ENCODE measurements at regions not wholly inside any gene's neighbourhood (a gene's known extent, or its start where the extent isn't known, plus 50 kb on each side); places are given as distances from the start of the nearest gene placed in this dataset.
"Not testable (repeated sequence)": the region's sequence is repeated elsewhere in the genome, so short reads cannot be mapped to it uniquely, and the experiment has no call there.

DNA sequence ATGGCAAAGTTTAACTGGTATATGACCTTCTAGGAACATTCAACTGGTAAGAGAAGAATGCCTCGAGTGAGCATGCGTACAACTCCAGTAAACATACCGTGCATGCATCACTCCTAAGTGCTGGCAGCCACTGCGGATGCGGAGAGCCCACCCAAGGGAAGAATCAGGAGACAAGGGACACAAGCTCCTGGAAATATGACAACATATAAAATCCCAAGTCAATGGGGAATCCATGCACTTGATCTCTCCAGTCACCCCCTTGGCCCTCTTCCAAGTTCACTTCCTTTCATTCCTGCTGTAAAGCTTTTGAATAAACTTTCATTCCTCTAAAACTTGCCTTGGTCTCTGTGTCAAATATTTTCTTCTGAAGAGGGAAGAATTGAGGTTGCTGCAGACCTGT lies 168.7 kb upstream of the TMCC3 start:
- Histone ChIP-seq H3K4me1 (peaks cover 29% of the 10 kb centered on the region), H3K9me3 (ENCODE audit: control insufficient read depth, low read length) (peaks cover 1% of the 10 kb centered on the region), H3K9ac (no peak overlapping the region), H2AFZ (no peak overlapping the region), H3K79me2 (peaks cover 18% of the 10 kb centered on the region), H3K36me3 (ENCODE audit: control insufficient read depth, insufficient read depth, low read length) (no peaks in the 10 kb centered on the region), H3K27me3 (ENCODE audit: control insufficient read depth, insufficient read depth, low read length) (no peaks in the 10 kb centered on the region), H3K4me3 (ENCODE audit: low read depth, low read length) (no peak overlapping the region), H3K4me2 (ENCODE audit: low read length) (no peak overlapping the region), H3K27ac (no peak overlapping the region)
- TF ChIP-seq, protein P1, sequence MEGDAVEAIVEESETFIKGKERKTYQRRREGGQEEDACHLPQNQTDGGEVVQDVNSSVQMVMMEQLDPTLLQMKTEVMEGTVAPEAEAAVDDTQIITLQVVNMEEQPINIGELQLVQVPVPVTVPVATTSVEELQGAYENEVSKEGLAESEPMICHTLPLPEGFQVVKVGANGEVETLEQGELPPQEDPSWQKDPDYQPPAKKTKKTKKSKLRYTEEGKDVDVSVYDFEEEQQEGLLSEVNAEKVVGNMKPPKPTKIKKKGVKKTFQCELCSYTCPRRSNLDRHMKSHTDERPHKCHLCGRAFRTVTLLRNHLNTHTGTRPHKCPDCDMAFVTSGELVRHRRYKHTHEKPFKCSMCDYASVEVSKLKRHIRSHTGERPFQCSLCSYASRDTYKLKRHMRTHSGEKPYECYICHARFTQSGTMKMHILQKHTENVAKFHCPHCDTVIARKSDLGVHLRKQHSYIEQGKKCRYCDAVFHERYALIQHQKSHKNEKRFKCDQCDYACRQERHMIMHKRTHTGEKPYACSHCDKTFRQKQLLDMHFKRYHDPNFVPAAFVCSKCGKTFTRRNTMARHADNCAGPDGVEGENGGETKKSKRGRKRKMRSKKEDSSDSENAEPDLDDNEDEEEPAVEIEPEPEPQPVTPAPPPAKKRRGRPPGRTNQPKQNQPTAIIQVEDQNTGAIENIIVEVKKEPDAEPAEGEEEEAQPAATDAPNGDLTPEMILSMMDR (IDR thresholded peaks at IDR 0.05) = no peak

DNA sequence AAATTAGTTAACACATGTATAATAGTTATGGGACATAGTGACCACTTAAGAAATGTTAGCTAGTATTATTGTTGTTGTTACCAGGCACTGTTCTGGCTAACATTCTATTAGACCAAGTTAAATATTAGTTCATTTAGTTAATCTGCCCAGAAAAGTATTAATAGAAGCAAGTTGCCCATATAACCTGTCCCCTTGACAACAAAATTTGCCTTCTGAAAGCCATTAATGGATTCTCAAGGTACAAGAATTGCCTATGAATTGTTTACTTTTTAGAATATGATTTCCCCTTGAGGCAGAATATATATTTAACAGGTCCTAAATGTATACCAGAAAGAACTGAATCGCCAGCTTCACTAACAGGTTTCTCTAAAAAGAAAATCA lies 167.3 kb upstream of the TMCC3 start:
- peak overlapping the region; percentile 69 for H3K27ac ChIP-seq
- no peak overlapping the region for H3K9ac ChIP-seq
- no peak overlapping the region for H3K4me2 ChIP-seq (ENCODE audit: low read length)
- H3K79me2 ChIP-seq = peaks cover 4% of the 10 kb centered on the region
- TF ChIP-seq, protein P1 (IDR thresholded peaks at IDR 0.05) = no peak
- H3K9me3 ChIP-seq (ENCODE audit: control insufficient read depth, low read length) = peaks cover 7% of the 10 kb centered on the region
- H3K4me1 ChIP-seq = peaks cover 29% of the 10 kb centered on the region
- H3K36me3 ChIP-seq (ENCODE audit: control insufficient read depth, insufficient read depth, low read length) = no peaks in the 10 kb centered on the region
- H3K27me3 ChIP-seq (ENCODE audit: control insufficient read depth, insufficient read depth, low read length) = no peaks in the 10 kb centered on the region
- peak overlapping the region; percentile 48 for H2AFZ ChIP-seq
- no peak overlapping the region for H3K4me3 ChIP-seq (ENCODE audit: low read depth, low read length)

DNA sequence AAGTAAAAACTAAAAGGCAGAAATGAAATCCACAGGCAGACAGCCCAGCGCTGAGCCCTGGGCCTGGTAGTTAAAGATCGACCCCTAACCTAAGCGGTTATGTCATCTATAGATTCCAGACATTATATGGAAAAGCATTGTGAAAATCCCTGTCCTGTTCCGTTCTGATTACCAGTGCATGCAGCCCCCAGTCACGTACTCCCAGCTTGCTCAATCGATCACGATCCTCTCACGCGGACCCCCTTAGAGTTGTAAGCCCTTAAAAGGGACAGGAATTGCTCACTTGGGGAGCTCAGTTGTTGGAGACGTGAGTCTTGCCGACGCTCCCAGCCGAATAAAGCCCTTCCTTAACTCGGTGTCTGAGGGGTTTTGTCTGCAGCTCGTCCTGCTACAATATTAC lies 166.8 kb upstream of the TMCC3 start:
- H3K9me3 ChIP-seq (ENCODE audit: control insufficient read depth, low read length); H3K4me3 ChIP-seq (ENCODE audit: low read depth, low read length); H2AFZ ChIP-seq; H3K4me2 ChIP-seq (ENCODE audit: low read length); H3K36me3 ChIP-seq (ENCODE audit: control insufficient read depth, insufficient read depth, low read length); H3K79me2 ChIP-seq; H3K27me3 ChIP-seq (ENCODE audit: control insufficient read depth, insufficient read depth, low read length); H3K9ac ChIP-seq: not testable (repeated sequence)
- Histone ChIP-seq H3K4me1 (peaks cover 29% of the 10 kb centered on the region), H3K27ac (peak overlapping the region; percentile 69)

DNA sequence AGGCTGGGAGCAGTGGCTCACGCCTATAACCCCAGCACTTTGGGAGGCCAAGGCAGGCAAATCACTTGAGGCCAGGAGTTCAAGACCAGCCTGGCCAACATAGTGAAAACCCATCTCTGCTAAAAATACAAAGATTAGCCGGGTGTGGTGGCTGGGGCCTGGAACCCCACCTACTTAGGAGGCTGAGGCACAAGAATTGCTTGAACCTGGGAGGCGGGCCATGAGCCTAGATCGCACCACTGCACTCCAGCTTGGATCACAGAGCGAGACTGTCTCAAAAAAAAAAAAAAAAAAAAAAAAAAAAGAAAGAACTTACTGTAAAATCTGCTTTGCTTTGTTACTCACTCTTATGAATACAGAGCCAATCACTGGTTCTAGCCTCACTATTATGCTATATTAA lies 166.4 kb upstream of the TMCC3 start:
- H2AFZ ChIP-seq; H3K79me2 ChIP-seq; H3K4me3 ChIP-seq (ENCODE audit: low read depth, low read length); H3K9ac ChIP-seq; H3K27me3 ChIP-seq (ENCODE audit: control insufficient read depth, insufficient read depth, low read length); H3K9me3 ChIP-seq (ENCODE audit: control insufficient read depth, low read length); H3K36me3 ChIP-seq (ENCODE audit: control insufficient read depth, insufficient read depth, low read length); H3K4me2 ChIP-seq (ENCODE audit: low read length): not testable (repeated sequence)
- Histone ChIP-seq H3K4me1 (peaks cover 29% of the 10 kb centered on the region), H3K27ac (peak overlapping the region; percentile 58)

DNA sequence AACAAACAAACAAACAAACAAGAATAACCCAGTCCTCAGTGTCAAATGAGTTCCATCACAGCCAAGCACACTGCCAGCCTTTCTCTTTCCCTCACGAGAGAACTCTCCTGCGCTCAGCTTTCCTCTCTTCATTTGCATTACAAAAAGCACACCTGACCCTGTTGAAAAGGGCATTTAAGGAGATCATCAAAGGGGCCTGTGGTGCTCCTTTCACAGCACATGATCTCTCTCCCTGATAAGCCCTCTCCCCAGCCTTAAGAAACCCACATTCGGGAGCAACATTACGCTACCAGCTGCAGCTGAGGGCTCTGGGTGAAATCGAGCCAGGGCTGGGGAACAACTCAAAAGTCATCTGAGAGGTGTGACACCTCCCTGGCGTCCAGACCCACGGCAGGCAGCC lies 165.6 kb upstream of the TMCC3 start:
- Histone ChIP-seq H3K27me3 (ENCODE audit: control insufficient read depth, insufficient read depth, low read length) (no peaks in the 10 kb centered on the region), H2AFZ (peak overlapping the region; percentile 62), H3K4me2 (ENCODE audit: low read length) (no peak overlapping the region), H3K4me3 (ENCODE audit: low read depth, low read length) (no peak overlapping the region), H3K9ac (no peak overlapping the region), H3K4me1 (peaks cover 29% of the 10 kb centered on the region), H3K79me2 (peaks cover 5% of the 10 kb centered on the region), H3K36me3 (ENCODE audit: control insufficient read depth, insufficient read depth, low read length) (no peaks in the 10 kb centered on the region), H3K9me3 (ENCODE audit: control insufficient read depth, low read length) (peaks cover 7% of the 10 kb centered on the region), H3K27ac (peak overlapping the region; percentile 58)
- TF ChIP-seq, protein P1 (IDR thresholded peaks at IDR 0.05) = peak; percentile 27

DNA sequence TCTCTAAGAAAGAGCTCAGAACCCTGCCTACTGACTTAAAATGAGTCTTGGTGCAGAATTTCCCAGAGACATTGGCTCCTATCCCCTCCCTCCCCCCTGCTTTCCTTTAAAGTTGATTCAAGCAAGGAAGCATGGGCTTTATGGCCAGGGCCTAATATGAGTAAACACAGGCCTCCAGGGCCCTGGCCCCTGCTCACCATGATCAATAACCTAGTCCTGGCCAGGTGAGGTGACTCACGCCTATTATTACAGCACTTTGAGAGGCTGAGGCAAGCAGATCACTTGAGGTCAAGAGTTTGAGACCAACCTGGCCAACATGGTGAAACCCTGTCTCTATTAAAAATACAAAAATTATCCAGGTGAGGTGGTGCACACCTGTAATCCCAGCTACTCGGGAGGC lies 165.1 kb upstream of the TMCC3 start:
- H3K27ac ChIP-seq = peak overlapping the region; percentile 58
- H3K4me2 ChIP-seq (ENCODE audit: low read length) = no peak overlapping the region
- no peak overlapping the region for H3K4me3 ChIP-seq (ENCODE audit: low read depth, low read length)
- H3K79me2 ChIP-seq = peaks cover 7% of the 10 kb centered on the region
- H3K36me3 ChIP-seq (ENCODE audit: control insufficient read depth, insufficient read depth, low read length) = no peaks in the 10 kb centered on the region
- peaks cover 29% of the 10 kb centered on the region for H3K4me1 ChIP-seq
- peaks cover 7% of the 10 kb centered on the region for H3K9me3 ChIP-seq (ENCODE audit: control insufficient read depth, low read length)
- H2AFZ ChIP-seq = peak overlapping the region; percentile 62
- no peaks in the 10 kb centered on the region for H3K27me3 ChIP-seq (ENCODE audit: control insufficient read depth, insufficient read depth, low read length)
- TF ChIP-seq, protein P1 (IDR thresholded peaks at IDR 0.05) = no peak
- no peak overlapping the region for H3K9ac ChIP-seq
